Fibroblast of skin of abdomen (primary cell): ENCODE measurements at regions not wholly inside any gene's neighbourhood (a gene's known extent, or its start where the extent isn't known, plus 50 kb on each side); places are given as distances from the start of the nearest gene placed in this dataset.
"Not testable (repeated sequence)": the region's sequence is repeated elsewhere in the genome, so short reads cannot be mapped to it uniquely, and the experiment has no call there.

Source experiments
- DNase-seq: peaks from one replicate; pipeline ENCODE4 v3.0.0-alpha.2; 2013

- DNase-seq = no peak
Observed at GRCh38 chr21:15204970-15205286, 140.1 kb upstream of the NRIP1 start.

GRCh38 chr21:15206514-15206913 is 141.7 kb upstream of the NRIP1 start:
- DNase-seq = no peak

GRCh38 chr21:15207231-15207630 is 142.4 kb upstream of the NRIP1 start:
- DNase-seq = no peak

GRCh38 chr21:15207635-15208370 is 143.0 kb upstream of the NRIP1 start:
- DNase-seq = no peak

GRCh38 chr21:15208786-15209185 is 144.0 kb upstream of the NRIP1 start:
- no peak for DNase-seq

GRCh38 chr21:15209224-15209623 is 144.4 kb upstream of the NRIP1 start:
- DNase-seq = no peak

- DNase-seq = no peak
Observed at GRCh38 chr21:15210235-15210678, 145.5 kb upstream of the NRIP1 start.

- no peak for DNase-seq
Observed at GRCh38 chr21:15211491-15212133, 146.8 kb upstream of the NRIP1 start.

GRCh38 chr21:15212206-15212605 is 147.4 kb upstream of the NRIP1 start:
- no peak for DNase-seq

GRCh38 chr21:15218476-15218875 is 153.7 kb upstream of the NRIP1 start:
- DNase-seq = not testable (repeated sequence)

GRCh38 chr21:15219039-15219438 is 154.2 kb upstream of the NRIP1 start:
- no peak for DNase-seq

- no peak for DNase-seq
Observed at GRCh38 chr21:15219894-15220293, 155.1 kb upstream of the NRIP1 start.

GRCh38 chr21:15221799-15222386 is 157.1 kb upstream of the NRIP1 start:
- peak; percentile 58 for DNase-seq

GRCh38 chr21:15222707-15223106 is 157.9 kb upstream of the NRIP1 start:
- DNase-seq = peak; percentile 41

GRCh38 chr21:15224346-15225086 is 159.7 kb upstream of the NRIP1 start:
- peak; percentile 81 for DNase-seq

GRCh38 chr21:15227919-15228318 is 163.1 kb upstream of the NRIP1 start:
- DNase-seq = no peak

- DNase-seq = no peak
Observed at GRCh38 chr21:15229390-15229789, 164.6 kb upstream of the NRIP1 start.

- DNase-seq = no peak
Observed at GRCh38 chr21:15233611-15234010, 168.8 kb upstream of the NRIP1 start.

- DNase-seq = no peak
Observed at GRCh38 chr21:15236111-15236510, 171.3 kb upstream of the NRIP1 start.

GRCh38 chr21:15240848-15241247 is 176.0 kb upstream of the NRIP1 start:
- no peak for DNase-seq

GRCh38 chr21:15241997-15242736 is 177.4 kb upstream of the NRIP1 start:
- DNase-seq = no peak

- DNase-seq = no peak
Observed at GRCh38 chr21:15242906-15243305, 178.1 kb upstream of the NRIP1 start.

- DNase-seq = no peak
Observed at GRCh38 chr21:15243406-15243805, 178.6 kb upstream of the NRIP1 start.
